Naive thymus-derived CD4-positive, alpha-beta T cell (primary cell): ENCODE measurements at regions not wholly inside any gene's neighbourhood (a gene's known extent, or its start where the extent isn't known, plus 50 kb on each side); places are given as distances from the start of the nearest gene placed in this dataset.

Experiments
- ATAC-seq: fragments of 150-1000 bp; cut with Tn5 transposase; 2 replicates; pipeline ENCODE4 v1.10.0; 2021; ENCODE audit warnings: mild to moderate bottlenecking, moderate library complexity
- CTCF ChIA-PET: fragments of 350-600 bp; sonication (Branson Sonifier 250); formaldehyde crosslinking; loops from one replicate; lab custom pipeline; 2021; ENCODE audit warnings: antibody characterized with exemption; lab: Charles Lee
- POLR2A ChIA-PET: fragments of 350-600 bp; sonication (Branson Sonifier 250); formaldehyde crosslinking; loops from one replicate; lab custom pipeline; 2021; ENCODE audit warnings: antibody characterized with exemption, inconsistent platforms; lab: Charles Lee
- DNase-seq, 9 donors: peaks; one replicate each; pipeline versions ENCODE4 v3.0.0 to v3.0.0-alpha.2; 2020 to 2022; ENCODE audit warnings: mixed read lengths in 1 of 9
- H3K27ac ChIP-seq: one replicate; pipeline ENCODE4 v1.7.0; 2013; ENCODE audit warnings: mild to moderate bottlenecking, low read depth, low read length, moderate library complexity
- H3K27me3 ChIP-seq, 2 donors: one replicate each; pipeline ENCODE4 v1.7.0; 2013; ENCODE audit warnings: low read length in 2 of 2, mild to moderate bottlenecking in 2 of 2, moderate library complexity in 2 of 2; ENCODE audit not compliant: control insufficient read depth in 2 of 2, insufficient read depth in 2 of 2
- H3K36me3 ChIP-seq, 3 experiments: 1 replicate in 2 of 3; 2 replicates in 1 of 3; pipeline ENCODE4 v1.7.0; 2013; ENCODE audit warnings: low read length in 3 of 3, mild to moderate bottlenecking in 3 of 3, moderate library complexity in 1 of 3; ENCODE audit not compliant: insufficient read depth in 3 of 3, control insufficient read depth in 2 of 3
- H3K4me1 ChIP-seq, 2 donors: one replicate each; pipeline ENCODE4 v1.7.0; 2013; ENCODE audit warnings: low read length in 2 of 2, mild to moderate bottlenecking in 2 of 2, moderate library complexity in 1 of 2; ENCODE audit not compliant: control insufficient read depth in 2 of 2, insufficient read depth in 2 of 2
- H3K4me3 ChIP-seq: 2 replicates; pipeline ENCODE4 v1.7.0; 2013; ENCODE audit warnings: mild to moderate bottlenecking, low read length
- H3K9me3 ChIP-seq, 3 experiments: 1 replicate in 2 of 3; 2 replicates in 1 of 3; pipeline ENCODE4 v1.7.0; 2013; ENCODE audit warnings: low read length in 3 of 3; ENCODE audit not compliant: control insufficient read depth in 2 of 3
- H3K27ac Mint-ChIP-seq, 9 donors: one replicate each; pipeline ENCODE4 v1.8.0; 2020 to 2022; ENCODE audit warnings: mixed read lengths in 9 of 9, mild to moderate bottlenecking in 8 of 9, moderate library complexity in 5 of 9, inconsistent platforms in 2 of 9
- H3K27me3 Mint-ChIP-seq, 5 donors: one replicate each; pipeline ENCODE4 v1.8.0; 2021 to 2022; ENCODE audit warnings: mixed read lengths in 5 of 5, mild to moderate bottlenecking in 1 of 5
- H3K36me3 Mint-ChIP-seq, 5 donors: one replicate each; pipeline ENCODE4 v1.8.0; 2020 to 2022; ENCODE audit warnings: mixed read lengths in 5 of 5, mild to moderate bottlenecking in 3 of 5, inconsistent platforms in 1 of 5
- H3K4me1 Mint-ChIP-seq, 7 donors: one replicate each; pipeline ENCODE4 v1.8.0; 2020 to 2022; ENCODE audit warnings: mixed read lengths in 7 of 7, mild to moderate bottlenecking in 3 of 7, inconsistent platforms in 1 of 7
- H3K4me3 Mint-ChIP-seq, 10 donors: one replicate each; pipeline ENCODE4 v1.8.0; 2020 to 2022; ENCODE audit warnings: mild to moderate bottlenecking in 10 of 10, mixed read lengths in 10 of 10, moderate library complexity in 6 of 10, inconsistent platforms in 2 of 10
- H3K9me3 Mint-ChIP-seq, 11 donors: one replicate each; pipeline ENCODE4 v1.8.0; 2020 to 2022; ENCODE audit warnings: mixed read lengths in 11 of 11, mild to moderate bottlenecking in 4 of 11, inconsistent platforms in 1 of 11, moderate library complexity in 1 of 11
- intact Hi-C, 2 donors: fragments of 100-400 bp; cut with micrococcal nuclease; formaldehyde crosslinking; loops; one replicate each; pipeline ENCODE4 v1.15.1; 2023

- intact Hi-C loops: no loop called here
- peaks cover 0 to 5% (median 0%) of the 10 kb centered on the region in 11 donors for H3K9me3 Mint-ChIP-seq
- H3K4me1 Mint-ChIP-seq: no peaks in the 10 kb centered on the region
- DNase-seq: no peak
- POLR2A ChIA-PET: no interaction called here
- H3K27ac Mint-ChIP-seq: no peak overlapping the region
- ATAC-seq: no peak
- no peak overlapping the region for H3K4me3 Mint-ChIP-seq
- H3K36me3 Mint-ChIP-seq: no peaks in the 10 kb centered on the region
- CTCF ChIA-PET: no interaction called here
- Histone ChIP-seq H3K4me3 (no peak overlapping the region), H3K36me3 (no peaks in the 10 kb centered on the region), H3K9me3 (no peaks in the 10 kb centered on the region), H3K27me3 (no peaks in the 10 kb centered on the region), H3K27ac (no peak overlapping the region), H3K4me1 (no peaks in the 10 kb centered on the region)
- H3K27me3 Mint-ChIP-seq: peaks cover 0 to 4% (median 0%) of the 10 kb centered on the region in 5 donors
These were observed 428.4 kb upstream of the MARCKS start for GRCh38 chr6:113428702-113429101.

GRCh38 chr6:113432521-113433334 is 424.4 kb upstream of the MARCKS start:
- no peaks in the 10 kb centered on the region for H3K4me1 Mint-ChIP-seq
- CTCF ChIA-PET: no interaction called here
- H3K27ac Mint-ChIP-seq: no peak overlapping the region

GRCh38 chr6:113433335-113433991 is 423.7 kb upstream of the MARCKS start:
- ATAC-seq (no peak), DNase-seq (no peak)
- no peaks in the 10 kb centered on the region for H3K36me3 ChIP-seq
- Mint-ChIP-seq H3K4me3 (no peak overlapping the region), H3K4me1 (no peaks in the 10 kb centered on the region), H3K27me3 (no peaks in the 10 kb centered on the region), H3K36me3 (no peaks in the 10 kb centered on the region), H3K9me3 (peaks cover 0 to 6% (median 0%) of the 10 kb centered on the region in 11 donors), H3K27ac (no peak overlapping the region)
- H3K4me1 ChIP-seq: no peaks in the 10 kb centered on the region
- CTCF ChIA-PET: no interaction called here
- POLR2A ChIA-PET: no interaction called here
- no peak overlapping the region for H3K4me3 ChIP-seq
- no peaks in the 10 kb centered on the region for H3K9me3 ChIP-seq
- intact Hi-C loops: no loop called here
- H3K27me3 ChIP-seq: no peaks in the 10 kb centered on the region
- H3K27ac ChIP-seq: no peak overlapping the region

More at GRCh38 chr6:113432521-113433334, 424.4 kb upstream of the MARCKS start:
- ATAC-seq (peak; percentile 24), DNase-seq (no peak)
- Mint-ChIP-seq H3K27me3 (peaks cover 0 to 2% (median 0%) of the 10 kb centered on the region in 5 donors), H3K36me3 (no peaks in the 10 kb centered on the region), H3K9me3 (peaks cover 0 to 6% (median 0%) of the 10 kb centered on the region in 11 donors), H3K4me3 (no peak overlapping the region)
- no peaks in the 10 kb centered on the region for H3K4me1 ChIP-seq
- no peak overlapping the region for H3K27ac ChIP-seq
- POLR2A ChIA-PET: no interaction called here
- no peaks in the 10 kb centered on the region for H3K36me3 ChIP-seq
- intact Hi-C loops: no loop called here
- no peaks in the 10 kb centered on the region for H3K27me3 ChIP-seq
- H3K9me3 ChIP-seq: no peaks in the 10 kb centered on the region
- H3K4me3 ChIP-seq: no peak overlapping the region

GRCh38 chr6:113434641-113435040 is 422.5 kb upstream of the MARCKS start:
- Histone ChIP-seq H3K4me3 (no peak overlapping the region), H3K27me3 (no peaks in the 10 kb centered on the region), H3K9me3 (no peaks in the 10 kb centered on the region), H3K27ac (no peak overlapping the region), H3K36me3 (no peaks in the 10 kb centered on the region), H3K4me1 (no peaks in the 10 kb centered on the region)
- Mint-ChIP-seq H3K4me3 (no peak overlapping the region), H3K27ac (no peak overlapping the region), H3K27me3 (no peaks in the 10 kb centered on the region), H3K9me3 (peaks cover 0 to 7% (median 0%) of the 10 kb centered on the region in 11 donors), H3K4me1 (peaks cover 0 to under 1% (median 0%) of the 10 kb centered on the region in 7 donors), H3K36me3 (no peaks in the 10 kb centered on the region)
- ChIA-PET POLR2A (no interaction called here), CTCF (no interaction called here)
- intact Hi-C loops: no loop called here
- DNase-seq (no peak), ATAC-seq (no peak)

- Mint-ChIP-seq H3K27ac (no peak overlapping the region), H3K4me3 (no peak overlapping the region), H3K27me3 (peaks cover 0 to 4% (median 0%) of the 10 kb centered on the region in 5 donors), H3K36me3 (no peaks in the 10 kb centered on the region), H3K9me3 (peaks cover 0 to 7% (median 3%) of the 10 kb centered on the region in 11 donors), H3K4me1 (peaks cover 0 to 2% (median 0%) of the 10 kb centered on the region in 7 donors)
- Histone ChIP-seq H3K27me3 (no peaks in the 10 kb centered on the region), H3K36me3 (no peaks in the 10 kb centered on the region), H3K4me1 (no peaks in the 10 kb centered on the region), H3K4me3 (no peak overlapping the region), H3K27ac (no peak overlapping the region), H3K9me3 (no peaks in the 10 kb centered on the region)
- intact Hi-C loops: no loop called here
- ATAC-seq (no peak), DNase-seq (no peak)
- CTCF ChIA-PET: no interaction called here
- POLR2A ChIA-PET: no interaction called here
These were observed 419.6 kb upstream of the MARCKS start for GRCh38 chr6:113437566-113437965.

- CTCF ChIA-PET: no interaction called here
- no peak overlapping the region for H3K27ac Mint-ChIP-seq
- no peak for ATAC-seq
These were observed 417.3 kb upstream of the MARCKS start for GRCh38 chr6:113439866-113440265.

More at GRCh38 chr6:113439866-113440265, 417.3 kb upstream of the MARCKS start:
- Histone ChIP-seq H3K27me3 (no peaks in the 10 kb centered on the region), H3K4me1 (no peaks in the 10 kb centered on the region), H3K36me3 (no peaks in the 10 kb centered on the region), H3K9me3 (no peaks in the 10 kb centered on the region), H3K4me3 (no peak overlapping the region), H3K27ac (no peak overlapping the region)
- Mint-ChIP-seq H3K4me3 (no peak overlapping the region), H3K27me3 (peaks cover 0 to 5% (median 0%) of the 10 kb centered on the region in 5 donors), H3K36me3 (no peaks in the 10 kb centered on the region), H3K4me1 (peaks cover 0 to 2% (median 0%) of the 10 kb centered on the region in 7 donors), H3K9me3 (peaks cover 0 to 9% (median 3%) of the 10 kb centered on the region in 11 donors)
- intact Hi-C loops: no loop called here
- no peak for DNase-seq
- POLR2A ChIA-PET: no interaction called here
